ENCODE measurements at regions not wholly inside any gene's neighbourhood (a gene's known extent, or its start where the extent isn't known, plus 50 kb on each side); places are given as distances from the start of the nearest gene placed in this dataset.

GRCh38 chr1:57945045-57945444 is 521.2 kb upstream of the DAB1 start:
- Histone ChIP-seq H3K27me3 (replicated peaks in 1 of 2; ENCODE audit: control insufficient read depth in 2 of 2, insufficient read depth in 2 of 2, low read length in 1 of 2) (no peaks in the 10 kb centered on the region), H3K9ac (ENCODE audit: control insufficient read depth, insufficient read depth, low read length) (no peak overlapping the region), H3K4me1 (ENCODE audit: control insufficient read depth, insufficient read depth, low read length) (no peaks in the 10 kb centered on the region), H3K4me2 (ENCODE audit: control insufficient read depth, insufficient read depth) (no peak overlapping the region), H4K20me1 (ENCODE audit: control insufficient read depth, insufficient read depth) (no peaks in the 10 kb centered on the region), H2AFZ (ENCODE audit: control insufficient read depth, low read depth, low read length) (no peak overlapping the region), H3K9me3 (replicated peaks; ENCODE audit: control insufficient read depth, insufficient read depth, low read length) (no peaks in the 10 kb centered on the region; the same call in 2 of the 3 replicates), H3K4me3 (no peak overlapping the region), H3K79me2 (ENCODE audit: control insufficient read depth, insufficient read depth, low read length) (no peaks in the 10 kb centered on the region), H3K36me3 (ENCODE audit: control insufficient read depth in 2 of 2, insufficient read depth in 2 of 2, low read length in 1 of 2) (no peaks in the 10 kb centered on the region), H3K27ac (ENCODE audit: control insufficient read depth, insufficient read depth) (no peak overlapping the region)
- no TSS peak for BruUV-seq (replicated peaks)
- no peak for TF ChIP-seq HDAC6 (IDR thresholded peaks at IDR 0.05; ENCODE audit: unreplicated experiment)
- CTCF ChIA-PET: no interaction called here
- FAIRE-seq (no peak), DNase-seq (ENCODE audit: low read depth, low spot score) (no peak), ATAC-seq (no peak)
- SMC1A ChIA-PET (ENCODE audit: uncharacterized antibody, unreplicated experiment): no interaction called here
- intact Hi-C loops (cut with micrococcal nuclease; ENCODE audit: unreplicated experiment) (no loop called here), in situ Hi-C loops (cut with MboI) (no loop called here)
- RAD21 ChIA-PET (ENCODE audit: unreplicated experiment): no interaction called here
- WGBS (ENCODE audit: insufficient coverage, insufficient replicate concordance, low lambda C conversion rate, missing lambda C conversion rate): 45% methylated on average over 4 of the region's 4 CpGs
- POLR2A ChIA-PET: no interaction called here

- Histone ChIP-seq H3K27ac (ENCODE audit: control insufficient read depth, insufficient read depth) (no peak overlapping the region), H2AFZ (ENCODE audit: control insufficient read depth, low read depth, low read length) (no peak overlapping the region), H3K4me2 (ENCODE audit: control insufficient read depth, insufficient read depth) (no peak overlapping the region), H3K36me3 (ENCODE audit: control insufficient read depth in 2 of 2, insufficient read depth in 2 of 2, low read length in 1 of 2) (no peaks in the 10 kb centered on the region), H3K79me2 (ENCODE audit: control insufficient read depth, insufficient read depth, low read length) (no peaks in the 10 kb centered on the region), H3K4me3 (no peak overlapping the region), H3K27me3 (replicated peaks in 1 of 2; ENCODE audit: control insufficient read depth in 2 of 2, insufficient read depth in 2 of 2, low read length in 1 of 2) (no peaks in the 10 kb centered on the region), H3K4me1 (ENCODE audit: control insufficient read depth, insufficient read depth, low read length) (no peaks in the 10 kb centered on the region), H4K20me1 (ENCODE audit: control insufficient read depth, insufficient read depth) (no peaks in the 10 kb centered on the region), H3K9me3 (replicated peaks; ENCODE audit: control insufficient read depth, insufficient read depth, low read length) (no peaks in the 10 kb centered on the region; the same call in 2 of the 3 replicates), H3K9ac (ENCODE audit: control insufficient read depth, insufficient read depth, low read length) (no peak overlapping the region)
- BruUV-seq (replicated peaks): no TSS peak
- no peak for ATAC-seq
- ChIA-PET RAD21 (ENCODE audit: unreplicated experiment) (interaction anchor here (0.5 kb wide), 1 partner anchor 55 kb away, joined by 3 read pairs; no protein-coding TSS in a partner anchor), POLR2A (no interaction called here), CTCF (no interaction called here), SMC1A (ENCODE audit: uncharacterized antibody, unreplicated experiment) (interaction anchor here (1.6 kb wide), 1 partner anchor 34 kb away, joined by 3 read pairs; no protein-coding TSS in a partner anchor)
- no peak for TF ChIP-seq ZNF24 (IDR thresholded peaks at IDR 0.05)
- no peak for TF ChIP-seq GATAD2B (conservative IDR thresholded peaks at IDR 0.05; ENCODE audit: low read depth)
- TF ChIP-seq NKRF (conservative IDR thresholded peaks at IDR 0.05): no peak
- no peak for TF ChIP-seq YBX1 (IDR thresholded peaks at IDR 0.05)
- TF ChIP-seq IKZF1 (conservative IDR thresholded peaks at IDR 0.05): no peak
- TF ChIP-seq ATF7 (IDR thresholded peaks at IDR 0.05; ENCODE audit: low read depth): no peak
- no peak for TF ChIP-seq USF1 (IDR thresholded peaks at IDR 0.05; ENCODE audit: borderline replicate concordance, extremely low read length, insufficient read depth, low read depth, low read length)
- no peak for TF ChIP-seq TCF12 (IDR thresholded peaks at IDR 0.05; ENCODE audit: low read depth, low read length)
- no peak for TF ChIP-seq IRF4 (IDR thresholded peaks at IDR 0.05; ENCODE audit: low read depth, low read length)
- TF ChIP-seq EZH2 (IDR thresholded peaks at IDR 0.05; ENCODE audit: borderline replicate concordance, control insufficient read depth, low read depth, low read length): no peak
- DNase-seq (ENCODE audit: low read depth, low spot score): no peak
- in situ Hi-C loops (cut with MboI): no loop called here
- FAIRE-seq: no peak
- intact Hi-C loops (cut with micrococcal nuclease; ENCODE audit: unreplicated experiment): no loop called here
- 30% methylated on average over 2 of the region's 2 CpGs for WGBS (ENCODE audit: insufficient coverage, insufficient replicate concordance, low lambda C conversion rate, missing lambda C conversion rate)
These were observed 519.5 kb upstream of the DAB1 start for GRCh38 chr1:57943365-57943764.

All from GM12878 (cell line).